SH-SY5Y (cell line): ENCODE measurements at regions not wholly inside any gene's neighbourhood (a gene's known extent, or its start where the extent isn't known, plus 50 kb on each side); places are given as distances from the start of the nearest gene placed in this dataset.

ENCODE experiments used
- GATA2 ChIP-seq: IDR thresholded peaks from 2 replicates; pipeline ENCODE4 v1.6.1; 2011; ENCODE audit warnings: mild to moderate bottlenecking, low read depth, low read length
- GATA3 ChIP-seq: IDR thresholded peaks from 2 replicates; pipeline ENCODE4 v1.6.1; 2011; ENCODE audit warnings: low read depth, mild to moderate bottlenecking, low read length, moderate library complexity

DNA sequence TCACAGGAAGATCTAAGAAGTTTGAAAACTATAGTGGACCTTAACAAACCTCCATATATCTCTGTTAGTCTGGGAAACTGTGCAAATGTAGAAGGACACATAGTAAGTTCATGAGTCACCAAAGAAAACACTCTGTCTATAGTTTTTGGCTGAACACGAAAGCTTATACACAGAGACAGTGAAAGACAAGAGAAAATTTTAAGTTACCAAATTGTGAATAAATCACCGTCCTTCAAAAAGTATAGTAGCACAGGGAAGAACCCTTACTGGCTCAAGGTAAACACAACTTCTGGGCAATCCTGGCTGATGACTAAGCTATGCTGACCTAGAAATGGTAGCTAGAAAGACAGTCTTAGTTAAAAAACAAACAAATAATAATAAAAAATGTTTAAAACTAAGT is 1057.9 kb downstream of the AMY1C start:
- TF ChIP-seq GATA2 = no peak
- TF ChIP-seq GATA3 = no peak

DNA sequence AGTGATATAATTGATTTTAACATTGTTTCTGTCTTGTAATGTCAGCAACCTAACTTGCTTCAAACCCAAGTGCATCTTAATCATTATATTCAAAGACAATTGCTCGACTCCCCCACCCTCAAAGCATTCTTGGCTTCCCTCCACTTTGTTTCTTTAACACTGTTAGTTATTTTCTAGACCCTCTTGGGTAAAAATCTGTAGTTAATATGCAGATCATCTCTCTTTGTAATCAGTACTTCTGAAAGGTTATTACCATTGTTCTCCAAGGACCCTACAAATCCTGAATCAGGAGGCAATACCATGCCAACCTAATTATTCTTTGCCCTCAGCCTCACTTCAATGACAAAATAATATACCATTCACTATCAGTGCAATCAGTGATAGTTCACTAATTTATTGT is 1075.7 kb downstream of the AMY1C start:
- TF ChIP-seq GATA3 = no peak
- TF ChIP-seq GATA2 = no peak

DNA sequence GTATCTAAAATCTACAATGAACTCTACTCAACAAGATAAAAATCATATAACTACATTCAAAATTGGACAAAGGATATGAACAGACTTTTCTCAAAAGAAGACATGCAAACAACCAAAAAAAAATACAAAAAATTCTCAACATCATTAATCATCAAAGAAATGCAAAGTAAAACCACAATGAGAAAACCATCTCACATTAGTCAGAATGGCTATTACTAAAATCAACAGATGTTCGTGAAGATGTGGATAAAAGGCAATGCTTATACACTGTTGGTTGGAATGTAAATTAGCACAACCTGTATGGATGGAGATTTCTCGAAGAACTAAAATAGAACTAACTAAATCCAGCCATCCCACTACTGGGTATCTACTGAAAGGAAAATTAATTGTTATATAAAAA is 1080.8 kb downstream of the AMY1C start:
- TF ChIP-seq GATA2 (no peak), GATA3 (no peak)

DNA sequence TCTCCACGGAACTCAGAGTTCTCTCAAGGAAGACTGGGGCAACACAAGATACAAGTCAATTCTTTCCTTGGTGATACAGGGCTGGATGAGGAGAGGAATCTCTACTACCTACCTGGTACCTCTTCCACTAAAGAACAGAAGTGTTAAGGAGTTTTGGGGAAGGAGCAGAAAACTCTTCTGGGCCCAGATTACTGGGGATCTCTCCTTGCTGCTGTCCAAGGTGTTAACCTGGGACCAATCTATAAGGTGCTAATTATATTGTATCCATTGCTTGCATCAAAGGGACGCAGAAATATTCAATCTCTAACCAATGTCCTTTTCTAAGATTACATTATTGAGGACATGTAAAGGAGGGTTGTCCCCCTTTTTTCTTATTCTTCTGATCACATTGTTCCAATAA is 1102.5 kb downstream of the AMY1C start:
- TF ChIP-seq GATA2 (no peak), GATA3 (no peak)

DNA sequence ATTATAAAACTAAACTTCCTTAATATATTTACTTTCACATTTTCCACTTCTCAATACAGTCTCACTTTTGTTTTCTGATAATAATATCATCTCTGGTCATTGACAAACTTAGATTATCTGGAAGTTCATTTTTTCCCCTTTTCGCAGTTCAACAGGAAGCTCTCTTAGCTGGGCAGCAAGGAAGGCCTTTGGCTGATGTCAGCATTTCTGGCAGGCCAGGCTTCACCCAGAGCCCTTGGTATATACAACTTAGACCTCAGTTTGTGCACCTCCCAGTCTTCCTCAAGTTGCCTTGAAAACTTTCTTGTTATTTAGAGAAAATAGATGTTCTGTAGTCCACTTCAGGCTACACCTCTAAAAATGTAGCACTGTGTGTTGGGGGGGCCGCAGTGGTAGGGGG is 1103.6 kb downstream of the AMY1C start:
- TF ChIP-seq GATA2 = no peak
- no peak for TF ChIP-seq GATA3

DNA sequence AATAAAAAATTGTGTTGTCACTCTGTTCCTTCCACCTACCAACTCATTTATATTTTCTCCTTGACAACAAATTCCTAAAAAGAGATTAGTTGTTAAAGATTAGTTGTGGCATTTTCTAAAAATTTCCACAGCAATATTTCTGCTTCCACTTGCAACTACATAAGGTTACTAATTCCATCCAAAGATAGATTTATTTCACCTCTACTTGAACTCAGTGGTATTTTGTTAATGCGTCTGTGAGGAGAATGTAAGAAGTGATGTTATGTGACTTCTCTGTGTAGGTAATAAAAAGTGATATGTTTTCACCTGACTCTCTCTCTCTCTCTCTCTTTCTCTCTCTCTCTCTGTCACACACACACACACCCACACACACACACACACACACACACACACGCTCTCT is 1104.8 kb downstream of the AMY1C start:
- no peak for TF ChIP-seq GATA2
- no peak for TF ChIP-seq GATA3

DNA sequence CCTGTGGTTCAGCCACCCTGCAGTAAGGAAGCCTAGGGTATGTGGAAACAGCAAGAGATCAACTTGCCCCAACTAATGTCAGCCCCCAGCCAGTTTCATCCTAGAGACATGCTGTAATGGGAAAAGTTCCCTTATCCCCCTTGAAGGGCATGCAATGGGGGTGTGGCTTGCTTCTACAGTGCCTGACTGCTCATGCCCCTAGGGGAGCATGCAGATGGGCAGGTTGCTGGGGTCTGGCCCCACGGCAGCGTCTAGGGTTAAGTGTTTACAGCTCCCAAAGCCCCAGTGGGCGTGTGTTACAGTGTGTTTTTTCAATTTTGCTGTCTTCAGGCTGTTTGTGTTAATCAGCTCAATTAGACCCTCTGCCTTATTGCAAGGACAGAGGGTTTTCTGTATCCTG is 1105.9 kb downstream of the AMY1C start:
- TF ChIP-seq GATA3 (no peak), GATA2 (no peak)

DNA sequence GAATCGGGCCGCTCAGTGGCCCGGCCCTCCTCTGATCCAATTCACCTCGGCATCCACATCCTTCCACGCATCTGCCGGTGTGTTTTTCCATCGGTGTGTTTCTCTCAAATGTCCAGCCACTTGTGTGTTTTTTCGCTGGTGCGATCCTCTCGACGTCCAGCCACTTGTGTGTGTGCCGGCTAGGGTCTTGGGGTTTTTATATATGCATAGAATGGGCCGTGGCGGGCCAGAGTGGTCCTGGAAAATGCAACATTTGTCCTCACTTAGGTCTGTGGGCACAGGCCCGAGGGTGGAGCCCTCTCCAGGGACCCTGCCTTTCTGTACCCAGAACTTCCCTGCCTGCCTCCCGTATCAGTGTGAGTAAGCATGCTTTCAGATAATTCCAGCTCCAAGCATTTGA is 1106.4 kb downstream of the AMY1C start:
- TF ChIP-seq GATA2 = no peak
- TF ChIP-seq GATA3 = no peak

DNA sequence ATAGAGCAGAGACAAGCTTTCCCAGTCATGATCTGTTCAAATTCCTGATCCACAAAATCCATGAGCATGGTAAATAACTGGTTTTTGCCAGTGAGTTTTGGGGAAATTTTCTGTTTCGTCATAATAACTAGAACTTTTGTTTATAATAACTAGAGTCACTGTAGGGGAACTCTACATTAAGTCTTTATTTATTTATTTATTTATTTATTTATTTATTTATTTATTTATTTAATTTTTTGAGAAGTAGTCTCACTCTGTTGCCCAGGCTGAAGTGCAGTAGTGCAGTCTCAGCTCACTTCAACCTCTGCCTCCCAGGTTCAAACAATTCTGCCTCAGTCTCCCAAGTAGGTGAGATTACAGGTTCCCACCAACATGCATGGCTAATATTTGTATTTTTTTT is 1106.8 kb downstream of the AMY1C start:
- TF ChIP-seq GATA3 = no peak
- no peak for TF ChIP-seq GATA2

DNA sequence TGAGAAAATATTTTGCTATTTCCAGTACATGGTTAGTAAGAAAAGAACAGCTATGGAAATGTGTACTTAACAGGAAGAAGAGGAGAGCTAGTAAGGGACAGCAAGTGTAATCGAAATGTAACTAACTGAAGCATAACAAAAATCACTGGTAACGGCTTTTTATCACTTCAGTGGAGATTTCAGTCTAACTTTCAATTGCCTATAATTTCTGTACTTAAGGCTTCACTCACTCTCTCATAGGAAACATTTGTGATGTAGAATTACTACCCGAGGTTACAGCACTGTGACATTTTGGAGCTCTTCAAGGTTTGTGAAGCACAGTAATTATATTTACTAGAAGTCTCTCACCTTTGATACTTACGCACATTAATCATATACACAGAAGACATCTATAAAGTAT is 1119.1 kb downstream of the AMY1C start:
- TF ChIP-seq GATA3 (no peak), GATA2 (no peak)

DNA sequence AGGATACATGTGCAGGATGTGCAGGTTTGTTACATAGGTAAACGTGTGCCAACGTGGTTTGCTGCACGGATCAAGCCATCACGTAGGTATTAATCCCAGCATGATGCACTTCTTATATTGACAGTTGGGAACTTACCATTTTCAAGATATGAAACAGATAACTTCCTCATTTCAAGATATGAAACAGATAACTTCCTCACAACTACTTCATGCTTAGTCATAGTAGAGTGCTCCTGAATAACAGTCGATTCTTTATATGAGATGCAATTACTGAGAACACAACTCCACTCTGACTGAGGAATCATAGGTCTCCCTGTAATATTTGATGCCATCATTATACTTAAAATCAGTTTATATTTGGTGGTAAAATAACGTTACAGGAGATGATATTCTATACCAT is 1124.3 kb downstream of the AMY1C start:
- no peak for TF ChIP-seq GATA2
- TF ChIP-seq GATA3 = no peak

DNA sequence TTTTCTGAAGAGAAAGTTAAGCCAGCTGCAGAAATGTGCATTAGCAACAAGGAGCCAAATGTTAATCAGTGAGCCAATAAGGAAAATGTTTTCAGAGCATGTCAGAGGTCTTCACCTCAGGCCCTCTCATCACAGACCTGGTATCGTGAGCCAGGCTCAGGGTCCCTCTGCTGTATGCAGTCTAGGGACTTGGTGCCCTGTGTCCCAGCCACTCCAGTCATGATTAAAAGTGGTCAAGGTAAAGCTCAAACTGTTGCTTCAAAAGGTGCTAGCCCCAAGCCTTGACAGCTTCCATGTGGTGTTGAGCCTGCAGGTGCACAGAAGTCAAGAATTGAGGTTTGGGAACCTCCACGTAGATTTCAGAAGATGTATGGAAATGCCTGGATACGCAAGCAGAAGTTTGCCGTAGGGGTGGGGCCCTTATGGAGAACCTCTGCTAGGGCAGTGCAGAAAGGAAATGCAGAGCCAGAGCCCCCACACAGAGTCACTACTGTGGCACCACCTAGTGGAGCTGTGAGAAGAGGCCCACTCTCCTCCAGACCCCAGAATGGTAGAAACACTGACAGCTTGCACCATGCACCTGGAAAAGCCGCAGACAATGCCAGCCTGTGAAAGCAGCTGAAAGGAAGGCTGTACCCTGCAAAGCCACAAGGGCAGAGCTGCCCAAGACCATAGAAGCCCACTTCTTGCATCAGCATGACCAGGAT is 1128.7 kb downstream of the AMY1C start:
- no peak for TF ChIP-seq GATA3
- no peak for TF ChIP-seq GATA2

DNA sequence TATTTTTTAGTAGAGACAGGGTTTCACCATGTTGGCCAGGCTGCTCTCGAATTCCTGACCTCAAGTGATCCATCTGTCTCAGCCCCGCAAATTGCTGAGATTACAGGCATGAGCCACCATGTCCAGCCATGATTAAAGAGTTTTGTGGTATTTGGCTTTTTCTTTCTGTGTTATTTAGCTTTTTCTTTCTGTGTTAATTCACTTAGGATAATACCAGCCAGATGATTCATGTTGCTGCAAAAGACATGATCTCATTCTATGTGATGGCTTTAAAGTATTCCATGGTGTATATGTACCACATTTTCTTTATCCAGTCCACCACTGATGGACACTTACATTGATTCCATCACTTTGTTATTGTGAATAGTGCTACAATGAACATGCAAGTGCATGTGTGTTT is 1135.2 kb downstream of the AMY1C start:
- no peak for TF ChIP-seq GATA2
- no peak for TF ChIP-seq GATA3

DNA sequence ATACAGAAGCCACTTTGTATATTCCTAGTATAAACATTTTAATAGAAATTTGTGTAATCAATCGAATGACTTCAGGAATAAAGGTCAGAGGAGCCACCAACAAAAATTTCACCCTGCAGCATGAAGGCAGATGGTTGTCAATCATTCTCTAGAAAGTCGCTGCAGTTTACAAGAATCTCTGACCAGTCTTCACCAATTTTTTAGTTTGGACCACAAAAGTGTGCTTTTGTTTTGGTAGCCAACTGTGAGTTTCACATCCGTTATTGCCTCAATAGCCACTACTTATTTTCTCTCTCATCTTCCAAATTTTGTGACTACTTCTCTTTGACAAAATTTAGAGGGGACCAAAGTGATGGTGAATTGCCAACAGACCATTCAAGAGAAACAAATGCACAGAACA is 1155.6 kb downstream of the AMY1C start:
- TF ChIP-seq GATA2 (no peak), GATA3 (no peak)

DNA sequence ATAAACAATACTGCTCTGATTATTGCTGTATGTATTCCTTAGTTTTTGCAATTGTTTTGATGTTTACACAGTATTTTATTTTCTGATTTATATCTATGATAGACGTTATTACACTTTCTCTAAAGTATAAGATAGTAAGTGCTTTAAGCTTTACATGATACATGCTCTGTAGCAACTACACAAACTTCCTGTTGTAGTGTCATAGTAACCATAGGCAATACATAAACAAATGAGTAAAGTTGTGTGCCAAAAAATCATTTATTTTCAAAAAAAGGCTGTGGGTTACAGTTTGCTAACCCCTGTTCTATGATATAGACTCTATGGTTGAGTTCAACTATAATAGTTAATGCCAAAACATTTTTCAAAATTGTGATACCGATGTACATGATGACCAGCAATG is 1156.4 kb downstream of the AMY1C start:
- TF ChIP-seq GATA3 (no peak), GATA2 (no peak)

DNA sequence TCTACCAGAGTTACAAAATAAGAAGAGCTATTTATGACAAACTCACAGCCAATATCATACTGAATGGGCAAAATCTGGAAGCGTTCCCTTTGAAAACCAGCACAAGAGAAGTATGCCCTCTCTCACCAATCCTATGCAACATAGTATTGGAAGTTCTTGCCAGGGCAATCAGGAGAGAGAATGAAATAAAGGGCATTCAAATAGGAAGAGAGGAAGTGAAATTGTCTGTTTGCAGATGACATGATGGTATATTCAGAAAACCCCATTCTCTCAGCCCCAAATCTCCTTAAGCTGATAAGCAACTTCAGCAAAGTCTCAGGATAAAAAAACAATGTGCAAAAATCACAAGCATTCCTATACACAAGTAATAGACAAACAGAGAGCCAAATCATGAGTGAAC is 1169.5 kb downstream of the AMY1C start:
- no peak for TF ChIP-seq GATA2
- no peak for TF ChIP-seq GATA3
